NCI-H2196 (cell line): ENCODE measurements at regions not wholly inside any gene's neighbourhood (a gene's known extent, or its start where the extent isn't known, plus 50 kb on each side); places are given as distances from the start of the nearest gene placed in this dataset.

Experiments used
- DNase-seq: peaks from one replicate; lab custom pipeline; 2025; ENCODE audit not compliant: unreplicated experiment; lab: John Stamatoyannopoulos, UW

GRCh38 chr20:52785679-52786078, 186.5 kb upstream of the TSHZ2 start:
- DNase-seq = no peak

- no peak for DNase-seq
Observed at GRCh38 chr20:52783769-52784168, 188.4 kb upstream of the TSHZ2 start.

- no peak for DNase-seq
Observed at GRCh38 chr20:52780462-52780861, 191.7 kb upstream of the TSHZ2 start.

- no peak for DNase-seq
Observed at GRCh38 chr20:52779125-52779524, 193.0 kb upstream of the TSHZ2 start.

GRCh38 chr20:52777171-52777570, 195.0 kb upstream of the TSHZ2 start:
- no peak for DNase-seq

GRCh38 chr20:52775786-52776185, 196.4 kb upstream of the TSHZ2 start:
- DNase-seq = no peak

- no peak for DNase-seq
Observed at GRCh38 chr20:52768694-52769093, 203.5 kb upstream of the TSHZ2 start.

- no peak for DNase-seq
Observed at GRCh38 chr20:52766645-52767435, 205.3 kb upstream of the TSHZ2 start.

- no peak for DNase-seq
Observed at GRCh38 chr20:52763321-52763853, 208.8 kb upstream of the TSHZ2 start.

GRCh38 chr20:52761867-52762266, 210.3 kb upstream of the TSHZ2 start:
- DNase-seq = no peak

- no peak for DNase-seq
Observed at GRCh38 chr20:52760791-52761190, 211.4 kb upstream of the TSHZ2 start.

- DNase-seq = no peak
Observed at GRCh38 chr20:52757411-52757810, 214.7 kb upstream of the TSHZ2 start.

- no peak for DNase-seq
Observed at GRCh38 chr20:52755744-52756143, 216.4 kb upstream of the TSHZ2 start.

- DNase-seq = no peak
Observed at GRCh38 chr20:52754366-52754765, 217.8 kb upstream of the TSHZ2 start.

- no peak for DNase-seq
Observed at GRCh38 chr20:52752023-52752422, 220.1 kb upstream of the TSHZ2 start.

- no peak for DNase-seq
Observed at GRCh38 chr20:52751571-52751970, 220.6 kb upstream of the TSHZ2 start.

GRCh38 chr20:52749938-52750337, 222.2 kb upstream of the TSHZ2 start:
- no peak for DNase-seq

GRCh38 chr20:52748990-52749389, 223.2 kb upstream of the TSHZ2 start:
- DNase-seq = no peak

- DNase-seq = no peak
Observed at GRCh38 chr20:52748285-52748932, 223.7 kb upstream of the TSHZ2 start.

- no peak for DNase-seq
Observed at GRCh38 chr20:52747845-52748284, 224.3 kb upstream of the TSHZ2 start.

- no peak for DNase-seq
Observed at GRCh38 chr20:52746770-52747169, 225.4 kb upstream of the TSHZ2 start.

- no peak for DNase-seq
Observed at GRCh38 chr20:52746190-52746589, 226.0 kb upstream of the TSHZ2 start.
